ENCODE measurements at regions not wholly inside any gene's neighbourhood (a gene's known extent, or its start where the extent isn't known, plus 50 kb on each side); places are given as distances from the start of the nearest gene placed in this dataset.

GRCh38 chr11:20277014-20277413 is 86.5 kb upstream of the HTATIP2 start:
- TF ChIP-seq CSRNP3 (CRISPR knock-in tag; IDR thresholded peaks at IDR 0.05) (no peak), TSHZ2 (CRISPR knock-in tag; IDR thresholded peaks at IDR 0.05) (no peak), ZNF565 (CRISPR knock-in tag; conservative IDR thresholded peaks at IDR 0.05; ENCODE audit: low read depth) (no peak), BACH2 (CRISPR knock-in tag; IDR thresholded peaks at IDR 0.05; ENCODE audit: borderline replicate concordance) (no peak), PATZ1 (CRISPR knock-in tag; IDR thresholded peaks at IDR 0.05; ENCODE audit: borderline replicate concordance) (no peak), ZC3H10 (CRISPR knock-in tag; IDR thresholded peaks at IDR 0.05) (no peak), ZFP30 (CRISPR knock-in tag; IDR thresholded peaks at IDR 0.05) (no peak), TCF4 (CRISPR knock-in tag; IDR thresholded peaks at IDR 0.05; ENCODE audit: borderline replicate concordance) (no peak), RARB (CRISPR knock-in tag; IDR thresholded peaks at IDR 0.05) (no peak), CREB5 (CRISPR knock-in tag; IDR thresholded peaks at IDR 0.05; ENCODE audit: low read depth) (no peak), ISL1 (CRISPR knock-in tag; IDR thresholded peaks at IDR 0.05) (no peak), ZNF70 (CRISPR knock-in tag; IDR thresholded peaks at IDR 0.05) (no peak), TOX (CRISPR knock-in tag; IDR thresholded peaks at IDR 0.05; ENCODE audit: borderline replicate concordance) (no peak), POU6F1 (CRISPR knock-in tag; IDR thresholded peaks at IDR 0.05; ENCODE audit: borderline replicate concordance, low read depth) (no peak), ZNF8 (CRISPR knock-in tag; IDR thresholded peaks at IDR 0.05) (no peak), ESRRG (CRISPR knock-in tag; IDR thresholded peaks at IDR 0.05) (no peak), SNAI2 (CRISPR knock-in tag; IDR thresholded peaks at IDR 0.05) (no peak), ZFP3 (CRISPR knock-in tag; IDR thresholded peaks at IDR 0.05) (no peak)
- no peak for ATAC-seq

GRCh38 chr11:20275987-20276965 is 87.2 kb upstream of the HTATIP2 start:
- no peak for ATAC-seq
- TF ChIP-seq OSR1 (CRISPR knock-in tag; IDR thresholded peaks at IDR 0.05) = no peak
- TF ChIP-seq TOX (CRISPR knock-in tag; IDR thresholded peaks at IDR 0.05; ENCODE audit: borderline replicate concordance) = no peak
- no peak for TF ChIP-seq SNAI2 (CRISPR knock-in tag; IDR thresholded peaks at IDR 0.05)
- TF ChIP-seq TSHZ2 (CRISPR knock-in tag; IDR thresholded peaks at IDR 0.05) = no peak
- TF ChIP-seq ZFP3 (CRISPR knock-in tag; IDR thresholded peaks at IDR 0.05) = no peak
- TF ChIP-seq ESRRG (CRISPR knock-in tag; IDR thresholded peaks at IDR 0.05) = no peak
- no peak for TF ChIP-seq ZNF70 (CRISPR knock-in tag; IDR thresholded peaks at IDR 0.05)
- TF ChIP-seq ZC3H10 (CRISPR knock-in tag; IDR thresholded peaks at IDR 0.05) = no peak

Measured in SK-N-SH treated with all-trans-retinoic acid at 6 μM for 48 hours (cell line).